ENCODE measurements at regions not wholly inside any gene's neighbourhood (a gene's known extent, or its start where the extent isn't known, plus 50 kb on each side); places are given as distances from the start of the nearest gene placed in this dataset.

DNA sequence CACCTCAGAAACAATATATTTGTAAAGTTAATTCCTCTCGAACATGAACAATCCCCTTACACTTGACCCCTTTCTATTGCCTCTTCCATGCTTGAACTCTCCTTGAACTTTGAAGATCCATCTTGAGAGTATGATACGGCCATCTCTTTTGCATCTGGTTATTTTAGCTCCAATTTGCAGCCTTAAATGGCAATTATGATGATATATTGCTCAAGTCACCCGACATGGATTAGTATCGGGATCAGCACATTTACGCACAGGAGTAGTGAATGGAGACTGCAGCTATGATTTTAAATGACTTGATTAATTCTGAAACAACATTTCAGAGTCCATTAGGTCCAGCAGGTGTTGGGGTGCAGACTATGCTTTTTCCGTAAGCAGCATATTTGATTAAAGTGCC, 143.8 kb upstream of the PAQR3 start:
- no peak for DNase-seq (ENCODE audit: low spot score)

DNA sequence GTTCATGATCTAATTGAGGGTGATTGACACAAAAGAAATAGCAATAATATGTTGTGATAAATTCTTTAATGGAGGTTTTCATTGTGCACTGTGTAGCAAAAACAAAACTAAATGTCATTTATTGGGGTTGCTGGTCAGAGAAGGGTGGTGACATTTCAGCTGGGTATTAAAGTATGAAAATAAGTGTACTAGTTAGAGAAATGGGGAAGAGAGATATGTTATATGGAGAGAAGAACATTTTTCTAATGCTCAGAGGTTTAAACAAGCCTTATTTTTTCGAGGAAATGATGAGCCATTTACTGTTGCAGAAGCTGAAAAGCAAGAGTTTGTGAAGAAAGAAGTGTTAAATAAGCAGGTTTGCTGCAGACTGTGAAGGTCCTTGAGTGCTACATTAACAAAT, 142.7 kb upstream of the PAQR3 start:
- DNase-seq (ENCODE audit: low spot score): no peak

DNA sequence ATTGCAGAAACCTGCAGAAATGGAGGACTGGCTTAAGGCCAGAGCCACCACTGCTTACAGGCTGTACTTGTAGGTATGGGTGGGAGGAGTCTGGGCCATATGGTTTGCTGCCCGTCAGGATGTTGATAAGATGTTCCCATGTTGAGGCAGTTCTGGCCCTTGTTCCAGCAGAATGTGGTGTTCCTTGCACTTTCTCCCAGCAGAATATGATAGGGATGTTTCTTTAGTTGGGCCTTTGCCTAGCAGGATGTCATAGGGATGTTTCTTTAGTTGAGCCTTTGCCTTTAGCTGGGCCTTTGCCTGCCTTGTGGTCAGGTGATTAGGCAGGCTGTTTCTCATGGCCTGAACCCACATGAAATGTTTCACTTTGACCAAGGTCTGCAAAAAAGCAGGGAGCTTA, 139.1 kb upstream of the PAQR3 start:
- no peak for DNase-seq (ENCODE audit: low spot score)

DNA sequence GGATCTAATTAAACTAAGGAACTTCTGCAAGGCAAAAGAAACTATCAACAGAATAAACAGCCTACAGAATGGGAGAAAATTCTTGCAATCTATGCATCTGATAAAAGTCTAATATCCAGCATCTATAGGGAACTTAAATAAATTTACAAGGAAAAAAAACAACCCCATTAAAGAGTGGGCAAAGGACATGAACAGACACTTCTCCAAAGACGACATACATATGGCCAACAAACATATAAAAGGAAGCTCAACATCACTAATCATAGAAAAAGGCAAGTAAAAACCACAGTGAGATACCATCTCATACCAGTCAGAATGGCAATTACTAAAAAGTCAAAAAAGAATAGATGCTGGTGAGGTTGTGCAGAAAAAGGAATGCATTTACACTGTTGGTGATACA, 134.8 kb upstream of the PAQR3 start:
- DNase-seq (ENCODE audit: low spot score): no peak

DNA sequence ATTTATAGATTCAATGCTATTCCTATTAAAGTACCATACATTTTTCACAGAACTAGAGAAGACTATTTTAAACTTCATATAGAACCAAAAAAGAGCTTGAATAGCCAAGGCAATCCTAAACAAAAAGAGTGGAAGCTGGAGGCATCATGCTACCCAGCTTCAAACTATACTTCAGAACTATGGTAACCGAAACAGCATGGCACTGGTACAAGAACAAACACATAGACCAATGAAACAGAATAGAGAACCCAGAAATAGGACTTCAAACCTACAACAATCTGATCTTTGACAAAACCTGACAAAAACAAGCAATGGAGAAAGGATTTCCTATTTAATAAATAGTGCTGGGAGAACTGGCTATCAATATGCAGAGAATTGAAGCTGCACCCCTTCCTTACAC, 134.2 kb upstream of the PAQR3 start:
- no peak for DNase-seq (ENCODE audit: low spot score)

DNA sequence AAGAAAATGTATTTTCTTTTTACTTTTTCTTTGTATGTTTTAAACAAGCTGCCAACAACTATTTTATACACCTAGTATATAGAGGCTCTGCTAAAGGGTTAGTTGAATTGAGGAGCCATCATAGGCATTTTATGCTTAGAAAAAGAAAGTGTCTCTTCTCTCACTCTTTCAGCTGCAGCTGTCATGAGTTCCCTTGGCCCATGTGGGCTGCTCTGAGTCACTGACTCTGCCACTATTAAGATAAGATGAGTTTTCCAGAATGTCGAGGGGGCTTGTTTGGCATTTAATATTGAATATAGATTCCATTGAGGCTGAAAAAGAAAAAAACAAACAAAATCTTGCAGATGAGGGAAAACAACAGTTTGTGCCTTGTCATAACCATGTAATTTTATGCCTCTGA, 126.0 kb upstream of the PAQR3 start:
- no peak for DNase-seq (ENCODE audit: low spot score)

DNA sequence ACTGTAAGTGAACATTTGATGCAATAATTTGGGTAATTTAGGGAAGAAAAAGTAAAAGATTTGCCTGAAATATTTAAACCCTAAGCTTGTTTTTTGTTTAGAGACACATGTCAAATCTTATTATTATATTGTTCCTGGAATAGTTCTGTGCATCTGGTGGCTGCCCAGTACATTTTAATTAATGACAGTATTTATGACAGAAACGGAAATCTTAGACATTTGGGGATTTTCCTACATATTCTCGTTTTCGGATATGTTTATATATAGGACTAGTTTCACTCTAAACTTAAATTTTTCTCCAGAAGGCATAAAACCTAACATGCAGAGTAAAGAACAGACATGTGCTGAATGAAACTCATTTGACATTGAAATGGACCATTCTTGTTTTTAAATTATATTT, 125.6 kb upstream of the PAQR3 start:
- DNase-seq (ENCODE audit: low spot score): no peak

DNA sequence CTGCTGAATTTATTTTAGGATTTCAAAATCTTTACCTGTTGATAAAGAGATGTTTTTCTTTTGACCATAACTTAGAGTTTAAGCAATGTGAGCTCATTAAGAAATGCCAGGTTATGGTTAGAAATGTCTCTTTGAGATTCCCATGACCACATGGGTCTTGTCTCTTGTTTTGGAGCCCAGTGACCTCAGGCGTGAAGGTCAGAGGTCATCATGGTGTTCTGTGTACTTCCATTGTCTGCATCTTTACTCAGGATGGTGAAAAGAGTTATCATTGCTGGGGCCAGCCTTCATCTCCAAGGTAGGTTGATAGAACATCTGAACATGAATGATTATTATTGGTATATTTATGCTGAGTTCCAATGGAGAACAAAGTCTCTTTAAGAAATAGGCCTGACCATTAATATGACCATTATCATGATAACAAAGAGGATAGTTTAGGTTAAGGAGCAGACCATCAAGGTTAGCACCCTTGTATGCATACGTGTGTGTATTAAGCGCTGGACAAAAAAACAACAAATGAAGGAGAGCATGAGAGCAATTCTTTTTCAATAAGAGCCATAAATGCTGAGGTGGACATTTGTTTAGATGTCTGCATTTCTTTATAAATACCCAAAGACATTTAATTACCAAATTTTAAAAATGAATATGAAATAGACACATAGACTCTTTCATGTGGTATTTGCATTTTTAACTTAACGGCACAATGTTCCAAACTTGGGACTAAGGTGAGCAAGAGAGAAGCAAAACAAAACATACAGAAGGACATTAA, 120.6 kb upstream of the PAQR3 start:
- DNase-seq (ENCODE audit: low spot score): no peak

DNA sequence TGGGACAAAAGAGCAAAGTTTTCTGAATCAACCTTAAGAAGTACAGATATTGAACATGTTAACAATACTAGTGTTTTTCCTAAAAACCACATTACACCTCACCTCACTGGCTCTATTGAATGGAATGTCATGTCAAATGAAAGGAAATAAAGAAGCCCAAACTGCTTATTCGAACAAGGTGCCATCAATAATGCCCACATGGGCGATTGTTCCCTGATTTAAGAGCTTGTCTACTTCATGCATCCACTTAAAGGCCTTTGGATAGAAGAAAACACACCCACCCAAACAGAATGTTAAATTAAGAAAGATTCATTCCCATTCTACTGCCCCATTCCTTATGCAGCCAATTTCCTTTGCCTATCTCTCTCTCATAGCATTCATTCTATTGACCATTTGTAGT, 118.5 kb upstream of the PAQR3 start:
- DNase-seq (ENCODE audit: low spot score): no peak

DNA sequence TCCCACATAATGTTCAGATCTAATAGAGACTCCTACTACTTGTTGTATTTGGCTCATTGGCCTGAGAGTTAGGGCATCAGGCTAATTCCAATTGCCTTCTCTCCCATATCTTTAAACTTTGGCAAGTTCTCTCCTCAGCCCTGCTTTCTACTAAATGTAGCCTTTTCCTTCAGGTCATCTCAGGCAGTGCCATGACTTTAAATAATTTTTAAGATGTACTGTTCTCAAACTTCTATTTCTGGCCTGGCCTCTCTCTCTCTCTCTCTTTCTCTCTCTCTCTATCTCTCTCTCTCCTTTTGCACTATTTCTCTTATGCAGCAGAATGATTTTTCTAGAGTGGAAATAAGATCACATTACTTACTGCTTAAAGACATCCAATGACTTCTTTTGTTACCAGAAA, 114.5 kb upstream of the PAQR3 start:
- no peak for DNase-seq (ENCODE audit: low spot score)

DNA sequence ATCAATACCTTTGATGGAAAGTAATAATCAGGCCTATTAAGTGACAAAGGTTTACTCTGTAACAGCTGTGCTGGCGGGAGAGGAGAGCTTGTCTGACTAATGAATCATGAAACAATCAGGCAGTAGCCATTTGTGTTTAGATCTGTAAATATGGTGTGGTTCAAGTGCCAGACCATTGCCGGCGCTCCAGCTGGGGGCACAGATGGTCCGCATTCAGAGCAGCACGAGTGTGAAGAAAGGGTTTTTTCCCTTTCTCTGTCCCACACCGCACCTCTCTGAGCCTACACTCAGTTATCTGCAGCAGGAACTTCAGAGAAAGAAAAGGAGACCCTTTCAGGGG, 111.3 kb upstream of the PAQR3 start:
- DNase-seq (ENCODE audit: low spot score): no peak

DNA sequence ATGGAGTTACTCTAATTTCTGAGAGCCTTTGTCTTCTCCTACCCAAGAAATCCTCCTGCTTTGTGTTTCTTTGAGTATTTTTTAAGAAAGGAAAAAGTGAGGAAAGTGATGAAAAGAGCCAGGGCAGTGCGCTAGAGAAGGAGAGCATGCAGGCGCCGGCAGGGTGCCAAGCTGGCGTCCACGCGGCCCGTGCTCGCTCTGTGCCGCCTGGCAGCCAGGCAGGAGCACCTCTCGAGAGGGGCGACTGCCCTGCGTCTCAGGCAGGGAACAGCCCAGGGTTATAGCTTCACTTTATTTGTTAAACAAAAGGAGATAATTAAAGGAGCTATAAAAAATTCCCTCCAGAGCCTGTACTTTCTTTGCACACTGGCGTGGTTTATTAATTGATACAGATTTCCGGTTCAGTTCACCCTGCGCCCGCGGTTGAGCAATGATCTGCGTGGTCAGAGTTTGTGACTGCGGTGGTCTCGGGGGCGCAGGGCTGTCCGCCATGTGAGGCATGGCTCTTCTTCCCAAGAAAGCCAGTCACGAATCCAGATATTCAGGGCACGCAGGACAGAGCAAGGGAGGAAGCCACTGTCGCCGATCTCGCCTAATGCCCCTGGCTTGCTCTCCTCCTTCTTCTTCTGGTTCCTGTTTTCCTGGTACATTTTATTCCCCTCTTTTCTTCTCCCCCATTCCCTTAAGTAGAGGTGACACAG, 110.8 kb upstream of the PAQR3 start:
- no peak for DNase-seq (ENCODE audit: low spot score)

DNA sequence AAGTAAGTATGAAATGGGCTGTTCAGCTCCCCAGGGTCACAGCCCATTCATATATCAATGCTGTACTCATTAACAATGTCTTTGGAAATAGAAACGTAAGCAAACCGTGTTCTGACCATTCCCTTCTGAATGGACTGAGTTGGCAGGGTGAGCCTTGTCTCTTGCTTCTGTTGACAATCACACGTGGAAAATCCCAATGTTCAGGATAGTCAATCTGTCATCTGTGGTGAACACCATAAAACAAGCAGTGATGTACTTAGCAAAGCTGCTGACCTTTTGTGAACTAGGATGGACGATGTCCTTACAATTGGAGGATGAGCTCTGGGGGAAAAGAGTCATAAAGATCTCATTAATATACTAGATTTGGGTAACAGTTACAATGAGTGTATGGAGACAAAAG, 109.6 kb upstream of the PAQR3 start:
- DNase-seq (ENCODE audit: low spot score): no peak

DNA sequence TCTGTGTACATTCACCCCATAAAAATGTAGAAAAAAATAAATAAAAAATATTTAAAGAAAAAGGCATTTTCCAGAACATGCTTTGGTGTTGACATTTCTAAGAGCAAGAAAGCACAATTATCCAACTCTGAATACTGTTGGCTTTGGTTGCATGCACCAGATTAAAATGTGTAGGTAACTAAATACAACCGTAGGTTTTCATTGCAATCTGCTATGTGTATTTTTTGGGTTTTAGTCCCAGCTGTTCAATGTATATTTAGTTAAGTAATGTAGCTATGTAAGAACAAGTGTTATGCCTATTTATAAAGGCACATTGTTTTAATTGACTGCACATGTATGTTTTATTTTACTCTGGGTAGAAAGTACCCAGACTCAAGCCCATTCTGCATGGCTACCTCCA, 108.1 kb upstream of the PAQR3 start:
- DNase-seq (ENCODE audit: low spot score): no peak

DNA sequence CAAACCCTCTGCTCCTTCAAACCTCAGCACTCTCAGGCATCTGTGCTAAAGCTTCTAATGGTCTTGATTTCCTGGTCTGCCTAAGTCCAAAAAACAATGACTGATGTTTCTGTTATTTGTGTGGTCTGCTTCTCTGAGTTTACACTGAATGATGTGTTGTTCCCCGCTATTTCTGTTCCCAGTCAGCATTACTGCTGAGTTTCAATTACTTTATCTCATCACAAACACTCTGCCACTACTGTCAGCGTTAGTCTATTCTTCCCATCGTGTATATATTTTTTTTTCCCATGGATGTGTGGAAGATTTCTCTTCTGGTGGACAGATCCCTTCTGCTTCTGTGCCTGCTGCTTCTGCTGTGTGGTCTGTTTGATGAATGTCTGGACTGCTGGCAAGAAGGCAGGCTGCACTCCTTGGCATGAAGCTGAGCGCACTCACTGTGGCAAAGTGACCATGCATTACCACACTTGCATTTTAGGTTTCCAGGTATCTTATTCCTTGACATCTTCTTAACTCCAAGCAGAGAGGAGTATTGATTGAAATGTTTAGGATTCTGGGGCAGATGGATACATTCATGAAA, 106.9 kb upstream of the PAQR3 start:
- DNase-seq (ENCODE audit: low spot score): no peak

DNA sequence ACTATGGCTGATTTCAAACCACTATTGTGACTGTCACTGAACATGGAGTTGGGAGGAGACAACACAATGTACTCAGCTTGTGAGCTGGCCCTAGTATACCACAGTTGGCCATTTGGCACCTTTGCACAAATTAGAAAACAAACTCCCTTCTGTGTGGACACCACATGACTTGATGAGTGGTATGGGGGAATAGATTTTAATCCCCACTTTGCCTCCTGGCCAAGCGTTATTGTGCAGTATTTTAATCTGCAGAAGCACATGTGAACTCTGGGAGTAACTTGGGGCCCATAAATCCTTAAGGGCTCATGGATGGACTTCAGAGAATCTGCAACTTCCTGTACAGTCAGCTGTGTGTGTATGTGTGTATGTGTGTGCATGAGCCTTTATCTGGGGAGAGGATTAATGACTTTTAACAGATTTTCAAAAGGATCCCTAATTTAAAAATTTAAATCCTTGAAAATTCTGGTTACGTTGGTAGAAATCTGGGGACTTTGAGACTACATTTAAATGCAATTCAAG, 105.0 kb upstream of the PAQR3 start:
- DNase-seq (ENCODE audit: low spot score): no peak

DNA sequence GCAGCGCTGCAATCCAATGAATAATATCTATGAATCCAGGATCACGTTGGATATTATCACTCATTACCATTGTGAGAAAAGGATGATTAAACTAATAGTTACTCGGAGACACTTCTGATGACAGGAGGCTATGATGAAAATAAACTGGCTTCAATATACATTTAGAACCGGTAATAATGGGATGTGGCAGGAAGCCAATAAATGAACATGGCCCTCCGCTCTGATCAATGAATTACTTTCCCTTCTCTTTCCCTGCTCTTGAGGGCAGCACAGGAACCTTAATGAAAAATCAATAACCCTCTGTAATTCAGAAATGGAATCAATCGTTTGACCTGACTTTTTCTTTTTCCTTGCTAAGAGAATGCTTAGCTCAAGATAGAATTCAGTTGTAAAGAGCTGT, 103.9 kb upstream of the PAQR3 start:
- no peak for DNase-seq (ENCODE audit: low spot score)

DNA sequence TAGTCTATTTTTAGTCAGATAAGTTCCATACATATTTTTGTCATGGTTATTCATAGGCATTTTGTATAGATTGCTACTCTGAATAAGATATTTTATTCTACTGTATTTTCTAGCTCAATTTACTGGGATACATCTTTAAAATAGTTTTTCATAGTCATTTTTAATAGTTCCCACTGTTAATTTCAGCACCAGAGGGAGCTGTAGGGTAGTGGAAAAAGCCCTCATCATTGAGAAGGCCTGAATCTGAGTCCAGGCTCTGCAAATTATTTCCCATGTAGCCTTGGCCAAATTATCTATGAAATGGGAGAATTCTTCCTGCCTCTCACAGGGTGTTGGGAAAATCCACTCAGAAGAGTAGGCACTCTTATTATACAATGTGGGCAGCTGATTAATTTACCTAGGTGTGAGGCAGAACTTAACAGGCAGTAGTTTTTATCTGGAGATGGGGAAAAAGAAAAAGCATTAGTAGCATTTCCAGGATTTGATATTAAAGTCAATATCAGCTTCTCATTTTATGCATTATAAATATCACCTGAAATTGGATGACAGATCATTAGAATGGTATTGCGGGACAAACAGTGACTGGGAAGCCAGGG, 102.9 kb upstream of the PAQR3 start:
- DNase-seq (ENCODE audit: low spot score): peak; percentile 28

DNA sequence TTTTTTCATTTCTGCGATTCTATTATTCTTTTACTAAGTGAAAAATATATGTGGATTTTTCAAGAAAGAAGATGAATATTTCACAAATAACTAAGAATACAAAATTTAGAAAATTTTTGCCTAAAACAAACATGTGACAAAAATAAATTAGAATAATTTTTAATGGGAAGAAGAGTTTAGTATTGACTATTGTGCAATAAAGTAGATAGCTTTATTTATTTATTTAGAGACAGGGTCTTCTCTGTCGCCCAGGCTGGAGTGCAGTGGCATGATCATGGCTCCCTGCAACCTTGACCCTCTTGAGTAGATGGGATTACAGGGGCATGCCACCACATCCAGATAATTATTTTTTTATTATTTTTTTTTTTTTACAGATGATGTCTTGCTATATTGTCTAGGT, 95.3 kb upstream of the PAQR3 start:
- no peak for DNase-seq (ENCODE audit: low spot score)

DNA sequence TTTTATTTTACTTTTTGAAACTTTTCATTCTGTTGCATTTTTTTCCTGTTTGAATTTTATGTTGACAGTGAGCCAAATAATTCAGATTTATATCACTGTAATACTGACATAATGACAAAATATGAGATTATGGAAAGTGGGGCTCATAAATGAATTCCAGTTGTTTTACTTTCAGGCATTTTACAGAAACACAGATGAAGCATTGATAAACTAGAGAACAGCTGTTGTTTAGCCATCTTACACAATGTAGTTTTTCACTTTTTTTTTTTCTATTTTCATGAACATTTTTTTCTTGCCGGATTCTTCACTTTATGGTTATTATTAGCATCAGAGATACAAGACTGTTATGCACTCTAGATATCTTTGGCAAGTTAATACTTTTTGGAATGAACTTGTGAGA, 91.7 kb upstream of the PAQR3 start:
- no peak for DNase-seq (ENCODE audit: low spot score)

DNA sequence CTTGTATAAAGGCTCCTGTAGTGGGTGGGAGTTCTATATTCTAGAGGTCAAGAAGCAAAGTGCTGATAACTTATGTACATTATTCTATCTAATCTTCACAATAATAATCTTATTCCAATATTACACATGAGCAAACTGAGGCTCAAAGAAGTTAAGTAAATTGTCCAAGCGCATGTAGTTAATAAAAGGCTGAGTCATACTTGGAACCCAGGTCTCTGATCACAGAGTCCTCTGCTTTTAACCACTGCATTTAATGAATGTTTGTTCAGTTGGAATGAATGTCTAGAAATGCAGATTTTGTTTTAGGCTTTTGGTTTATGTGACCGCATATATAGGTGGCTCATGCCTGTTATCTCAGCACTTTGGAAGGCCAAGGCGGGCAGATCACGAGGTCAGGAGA, 88.4 kb upstream of the PAQR3 start:
- DNase-seq (ENCODE audit: low spot score): no peak

DNA sequence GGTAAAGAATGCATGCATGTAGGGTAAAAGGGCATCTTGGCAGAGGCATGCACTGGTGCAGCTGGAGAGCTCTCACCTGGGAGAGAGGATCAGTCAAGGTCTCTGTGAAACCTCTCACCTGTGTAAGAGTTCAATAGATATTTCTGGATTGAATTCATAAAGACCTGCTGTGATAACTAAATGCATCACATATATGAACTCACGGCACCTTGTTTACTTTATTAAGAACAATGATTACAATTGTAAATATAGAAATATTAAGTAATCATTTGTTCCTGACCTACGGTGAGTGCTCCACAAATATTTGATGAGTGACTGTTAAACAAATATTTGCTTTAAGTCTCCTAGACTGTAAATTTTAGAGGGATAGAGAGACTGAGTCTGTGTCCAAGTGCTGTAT, 85.9 kb upstream of the PAQR3 start:
- DNase-seq (ENCODE audit: low spot score): no peak

All from LoVo (cell line).